NCI-H2196 treated with DMSO at 0.1 percent for 48 hours (cell line): ENCODE measurements at regions not wholly inside any gene's neighbourhood (a gene's known extent, or its start where the extent isn't known, plus 50 kb on each side); places are given as distances from the start of the nearest gene placed in this dataset.

Source experiments
- DNase-seq: peaks from one replicate; lab custom pipeline; 2025; ENCODE audit not compliant: unreplicated experiment; lab: John Stamatoyannopoulos, UW

DNA sequence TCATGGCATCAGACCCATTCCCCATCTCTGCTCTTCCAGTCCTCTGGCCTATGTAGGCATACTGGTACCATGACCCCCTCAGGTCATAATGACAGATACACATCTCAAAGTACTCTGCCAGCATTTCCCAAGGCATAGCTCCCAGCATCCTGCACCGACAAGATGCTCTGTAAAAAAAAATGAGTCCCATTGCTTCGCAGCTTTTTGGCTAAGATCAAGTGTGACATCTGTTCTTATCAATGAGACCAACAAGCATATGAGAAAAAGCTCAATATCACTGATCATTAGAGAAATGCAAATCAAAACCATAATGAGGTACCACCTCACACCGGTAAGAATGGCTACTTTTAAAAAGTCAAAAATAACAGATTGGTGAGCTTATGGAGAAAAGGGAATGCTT lies 463.9 kb upstream of the PROK2 start:
- no peak for DNase-seq

DNA sequence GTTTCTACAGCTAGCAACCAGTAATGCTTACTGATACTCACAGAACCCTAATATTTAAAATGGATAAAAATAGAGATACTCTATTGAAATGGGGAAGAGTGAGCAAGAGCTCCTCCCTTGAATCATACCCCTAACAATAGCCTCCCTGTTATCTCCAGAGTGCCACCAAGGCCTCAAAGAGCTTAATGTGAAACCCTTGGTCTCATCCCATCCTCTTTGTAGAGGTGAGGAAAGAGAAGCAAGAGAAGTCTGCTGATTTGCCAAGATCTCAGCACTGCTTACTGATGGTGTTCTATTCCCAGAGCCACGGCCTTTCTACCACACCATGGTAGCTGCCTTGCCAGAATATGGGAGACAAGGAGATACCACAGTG lies 463.4 kb upstream of the PROK2 start:
- no peak for DNase-seq

- DNase-seq = no peak
Observed at GRCh38 chr3:72247645-72248388, 462.9 kb upstream of the PROK2 start.

GRCh38 chr3:72247126-72247525 lies 462.2 kb upstream of the PROK2 start:
- DNase-seq = no peak

GRCh38 chr3:72246685-72247084 lies 461.7 kb upstream of the PROK2 start:
- no peak for DNase-seq

DNA sequence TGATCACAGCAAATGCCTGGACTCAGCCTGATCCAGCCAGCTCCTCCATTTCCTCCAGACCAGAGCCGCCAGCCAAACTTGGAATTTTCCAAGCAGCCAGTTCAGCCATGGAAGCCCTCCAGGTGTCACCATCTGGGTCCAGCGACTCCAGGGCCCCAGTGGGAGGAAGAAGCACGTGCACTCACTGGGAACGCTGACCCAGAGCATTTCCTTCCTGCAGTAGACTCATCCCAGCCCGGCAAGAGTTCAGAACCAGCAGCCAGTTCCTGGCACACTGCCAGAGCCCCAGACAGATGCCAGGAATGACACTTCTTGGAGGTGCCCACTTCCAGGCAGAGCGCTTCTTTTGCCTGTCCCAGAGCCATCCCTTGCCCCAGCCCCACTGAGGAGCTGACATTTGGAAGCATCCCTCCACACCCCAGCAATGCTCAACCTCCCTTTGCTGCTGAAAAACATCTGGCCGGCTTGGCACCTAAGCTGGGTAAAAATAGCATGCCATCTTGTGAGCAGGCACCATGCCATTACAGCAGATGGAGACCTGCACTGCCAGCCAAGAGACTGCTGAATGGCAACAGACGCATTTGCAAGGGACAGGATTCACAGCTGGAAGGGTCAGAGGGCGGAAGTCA lies 460.3 kb upstream of the PROK2 start:
- no peak for DNase-seq

GRCh38 chr3:72244396-72244795 lies 459.4 kb upstream of the PROK2 start:
- DNase-seq = no peak

GRCh38 chr3:72242326-72242725 lies 457.4 kb upstream of the PROK2 start:
- DNase-seq = no peak

- no peak for DNase-seq
Observed at GRCh38 chr3:72241525-72241924, 456.6 kb upstream of the PROK2 start.

DNA sequence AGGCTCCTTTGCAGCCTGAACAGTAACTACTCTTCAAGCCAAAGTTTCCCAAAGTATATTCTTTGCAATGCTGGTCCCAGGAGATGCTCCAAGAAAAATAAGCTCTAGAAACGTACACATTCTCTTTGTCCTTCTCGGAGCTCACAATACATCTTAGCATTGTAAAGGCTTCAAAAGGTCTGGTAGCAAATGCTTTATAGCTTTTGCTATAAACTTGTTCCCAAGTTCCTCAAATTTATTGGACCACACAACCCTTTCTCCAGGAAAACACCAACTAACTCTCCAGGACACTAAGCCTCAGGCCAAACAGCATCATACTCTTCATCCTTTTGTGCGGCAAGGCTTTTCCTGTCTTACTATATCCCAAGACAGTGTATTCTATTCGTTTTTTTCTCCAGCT lies 455.6 kb upstream of the PROK2 start:
- DNase-seq = no peak

GRCh38 chr3:72238801-72239200 lies 453.9 kb upstream of the PROK2 start:
- no peak for DNase-seq

DNA sequence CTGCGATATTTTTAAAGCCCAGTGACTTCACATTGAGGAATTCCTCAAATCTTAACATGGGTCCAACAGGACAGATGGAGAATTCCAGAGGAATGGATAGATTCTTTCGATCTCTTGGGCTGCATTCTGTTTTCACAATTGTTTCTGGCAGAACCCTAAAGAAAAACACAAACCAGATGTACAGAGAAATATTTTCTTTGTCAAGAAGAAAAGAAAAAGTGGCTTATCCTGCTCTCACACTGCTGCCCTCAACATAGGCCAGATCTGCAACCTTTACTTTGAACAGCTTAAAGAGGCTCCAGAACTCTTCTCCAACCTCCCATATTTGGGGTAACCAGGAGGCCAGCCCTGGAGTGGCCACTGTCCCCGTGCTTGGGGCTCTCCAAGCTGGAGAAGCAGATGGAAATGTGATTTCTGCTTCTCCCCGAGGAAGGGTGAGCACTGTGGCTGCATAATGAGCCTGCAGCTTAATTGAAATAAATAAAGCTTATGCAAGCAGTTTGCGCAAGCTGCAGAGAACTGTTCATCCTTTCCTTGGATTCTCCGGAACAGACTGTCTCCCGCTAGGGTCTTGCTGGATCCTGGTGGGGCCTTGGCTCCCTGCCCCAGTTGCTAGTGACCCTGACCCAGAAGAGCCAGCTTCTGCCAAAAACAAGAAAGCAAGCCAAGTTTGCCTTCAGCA lies 453.2 kb upstream of the PROK2 start:
- no peak for DNase-seq

DNA sequence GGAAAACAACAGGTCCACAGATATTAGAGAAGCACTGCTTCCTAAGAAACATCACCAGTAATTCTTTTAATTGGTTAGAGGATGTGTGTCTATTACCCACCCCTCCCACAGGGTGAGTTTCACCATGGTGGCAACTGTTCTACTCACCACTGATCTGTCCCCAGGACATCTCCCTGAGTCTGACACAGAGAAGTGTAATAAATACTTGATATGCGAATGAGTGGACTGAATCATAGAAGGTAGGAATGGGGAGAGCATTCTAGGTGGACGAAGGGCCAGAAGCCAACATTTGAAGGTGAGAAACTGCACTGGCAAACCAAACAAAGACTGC lies 452.7 kb upstream of the PROK2 start:
- DNase-seq = no peak

DNA sequence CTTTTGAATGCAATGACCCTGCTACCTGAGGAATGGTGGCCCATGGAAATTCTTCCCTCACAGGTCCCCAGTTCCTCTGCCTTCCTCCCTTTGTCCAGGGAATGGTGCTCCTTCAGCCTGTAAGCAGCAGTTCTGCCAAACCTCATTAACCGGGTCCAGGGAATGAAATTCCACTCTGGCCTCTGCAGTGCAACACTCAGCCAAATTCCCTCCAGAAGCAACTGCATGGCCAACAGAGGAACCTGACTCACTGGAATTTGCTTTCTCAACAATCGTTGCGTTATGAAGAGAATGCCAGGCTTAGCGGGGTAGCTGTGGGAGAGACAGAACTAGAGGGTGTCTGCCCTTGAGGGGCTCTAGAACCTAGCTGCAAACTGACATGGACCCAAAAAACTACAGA lies 449.4 kb upstream of the PROK2 start:
- DNase-seq = no peak

DNA sequence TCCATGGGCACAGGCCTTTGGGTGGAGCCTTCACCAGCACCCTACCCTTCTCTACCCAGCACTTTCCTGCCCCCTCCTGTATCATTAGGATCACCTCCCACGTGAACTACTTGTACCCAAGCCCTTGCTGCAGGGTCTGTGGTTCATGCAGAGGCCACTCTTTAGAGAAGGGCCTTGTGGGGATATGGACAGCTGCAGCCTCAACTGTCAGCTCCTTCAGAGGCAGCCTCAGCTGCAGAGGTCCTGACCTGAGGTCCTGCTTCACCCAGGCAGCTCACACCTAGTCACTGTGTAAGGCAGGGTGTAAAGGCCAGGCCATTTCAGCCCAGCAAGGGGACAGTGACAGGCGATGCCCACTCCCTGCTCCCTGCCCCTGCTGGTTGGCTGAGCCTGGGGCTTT lies 448.6 kb upstream of the PROK2 start:
- DNase-seq = no peak

- DNase-seq = no peak
Observed at GRCh38 chr3:72232777-72233176, 447.8 kb upstream of the PROK2 start.

DNA sequence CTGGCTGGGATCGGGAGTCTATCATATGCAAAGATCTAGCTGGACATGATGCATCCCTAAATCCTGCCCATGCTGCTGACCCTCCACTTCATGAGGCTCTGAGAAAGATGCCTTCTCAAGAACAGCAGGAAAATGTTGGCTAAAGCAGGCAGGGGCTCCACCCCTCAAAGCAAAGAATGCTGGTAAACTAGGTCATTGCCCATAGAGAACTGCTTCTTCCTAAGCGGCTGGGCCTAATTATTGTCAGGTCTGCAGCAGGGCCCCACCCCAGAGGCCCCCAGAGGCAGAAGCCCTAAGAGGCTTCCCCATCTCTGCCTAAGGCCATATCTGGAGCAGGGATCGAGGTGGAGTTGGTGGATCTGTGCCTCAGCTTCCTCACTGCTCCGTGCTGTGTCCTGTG lies 447.4 kb upstream of the PROK2 start:
- DNase-seq = no peak

GRCh38 chr3:72231439-72232196 lies 446.7 kb upstream of the PROK2 start:
- no peak for DNase-seq

DNA sequence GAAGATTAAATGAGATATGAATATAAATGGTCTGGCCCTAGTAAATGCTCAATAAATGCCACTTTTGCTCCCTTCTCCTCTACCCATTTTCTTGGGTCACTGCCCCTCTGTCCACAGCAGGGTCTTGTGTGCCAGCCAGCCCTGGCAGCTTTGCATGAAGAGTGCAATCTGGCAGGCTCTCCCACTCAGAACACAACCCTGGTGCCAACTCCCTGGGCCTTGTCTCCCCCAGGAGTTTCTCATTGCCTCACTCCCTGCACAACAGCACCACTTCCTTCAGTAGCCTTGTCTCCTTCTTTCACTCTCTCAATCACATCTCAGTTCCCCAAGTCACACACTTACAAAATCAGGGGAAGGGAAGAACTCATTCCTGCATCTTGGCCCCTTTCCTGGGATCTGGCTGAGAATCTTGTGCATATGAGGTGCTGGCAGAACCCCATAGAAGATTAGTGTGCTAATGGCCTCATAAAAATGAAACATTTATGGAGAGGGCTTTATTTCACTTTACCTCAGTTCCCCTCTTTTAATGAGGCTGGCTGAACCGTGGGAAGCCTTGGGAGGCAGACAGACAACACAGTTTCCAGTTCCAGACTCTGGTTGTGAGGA lies 445.9 kb upstream of the PROK2 start:
- DNase-seq = no peak

DNA sequence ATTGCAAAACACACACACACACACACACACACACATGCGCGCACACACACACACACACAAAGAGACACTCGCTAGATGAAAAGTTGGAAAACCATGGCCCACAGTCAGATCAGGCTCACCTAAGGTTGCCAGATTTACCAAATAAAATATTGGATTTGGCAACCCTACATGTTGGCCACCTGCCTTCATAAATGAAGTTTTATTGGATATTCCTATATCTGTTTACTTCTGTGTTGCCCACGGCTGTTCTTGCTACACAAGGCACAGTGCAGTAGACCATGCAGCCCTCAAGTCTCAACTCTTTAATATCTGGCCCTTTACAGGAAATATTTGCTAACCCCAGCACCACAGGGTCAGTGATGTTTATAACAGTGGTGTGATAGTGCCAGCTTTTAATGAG lies 445.0 kb upstream of the PROK2 start:
- peak; percentile 28 for DNase-seq

DNA sequence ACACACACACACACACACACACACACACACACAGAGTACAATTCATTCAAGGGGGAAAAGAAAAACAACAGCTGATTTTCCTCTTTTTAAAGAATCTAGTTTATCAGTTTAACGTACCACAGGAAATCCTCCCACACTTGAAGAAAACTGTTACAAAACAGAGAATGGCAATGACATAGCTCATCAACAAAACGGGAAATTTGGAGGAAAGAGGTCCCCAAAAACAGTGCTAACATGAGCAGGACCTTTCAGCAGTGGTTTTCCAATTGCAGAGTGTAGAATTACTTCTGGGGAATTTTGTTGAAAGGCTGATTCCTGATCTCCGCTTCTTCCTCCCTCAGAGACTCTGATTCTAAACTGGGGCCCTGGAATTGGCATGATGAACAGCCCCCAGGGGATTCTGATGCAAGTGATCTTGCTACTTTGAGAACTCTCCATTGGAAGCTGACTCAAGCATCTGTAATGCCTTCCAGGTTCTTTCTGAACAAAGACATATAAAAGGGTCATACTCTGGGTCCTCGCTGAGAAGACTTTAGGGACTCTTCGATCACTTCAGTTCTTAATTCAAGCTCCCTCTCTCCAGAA lies 442.6 kb upstream of the PROK2 start:
- no peak for DNase-seq
